Transverse colon (tissue), 4 donors: ENCODE measurements at regions not wholly inside any gene's neighbourhood (a gene's known extent, or its start where the extent isn't known, plus 50 kb on each side); places are given as distances from the start of the nearest gene placed in this dataset.
"Not testable (repeated sequence)": the region's sequence is repeated elsewhere in the genome, so short reads cannot be mapped to it uniquely, and the experiment has no call there.

ENCODE experiments used
- DNase-seq: peaks from one replicate; pipeline ENCODE4 v3.0.0-alpha.2; 2019
- H3K27ac ChIP-seq, 4 donors: fragments of 200-600 bp; sonication (generic); 2 replicates each; pipeline ENCODE4 v1.5.1; 2016 to 2018; ENCODE audit warnings: inconsistent platforms in 4 of 4
- H3K27me3 ChIP-seq: fragments of 200-600 bp; sonication (generic); 2 replicates; pipeline ENCODE4 v1.5.1; 2017; ENCODE audit warnings: inconsistent platforms
- H3K36me3 ChIP-seq, 4 donors: fragments of 200-600 bp; sonication (generic); 2 replicates each; pipeline ENCODE4 v1.5.1; 2017 to 2019; ENCODE audit warnings: inconsistent platforms in 4 of 4
- H3K4me1 ChIP-seq, 4 donors: fragments of 200-600 bp; sonication (generic); 2 replicates each; pipeline ENCODE4 v1.5.1; 2017 to 2020; ENCODE audit warnings: inconsistent platforms in 4 of 4
- H3K4me3 ChIP-seq, 4 donors: fragments of 200-600 bp; sonication (generic); 1 replicate in 1 of 4; 2 replicates in 3 of 4; pipeline versions ENCODE4 v1.5.1 to v1.6.1; 2017 to 2019; ENCODE audit warnings: inconsistent platforms in 4 of 4
- H3K9me3 ChIP-seq, 2 donors: fragments of 200-600 bp; sonication (generic); 2 replicates each; pipeline ENCODE4 v1.5.1; 2017 to 2019; ENCODE audit warnings: inconsistent platforms in 2 of 2
- CTCF ChIP-seq, 5 experiments: fragments of 200-600 bp in 3 of 5; fragments of 450-650 bp in 2 of 5; sonication (generic) in 3 of 5; IDR thresholded peaks; 1 replicate in 2 of 5; 2 replicates in 3 of 5; pipeline ENCODE4 v1.5.1; 2016 to 2017; ENCODE audit warnings: antibody characterized with exemption in 5 of 5, inconsistent platforms in 3 of 5, mild to moderate bottlenecking in 2 of 5, moderate library complexity in 1 of 5
- EP300 ChIP-seq: sonication (generic); formaldehyde crosslinking; IDR thresholded peaks from one replicate; pipeline ENCODE4 v1.6.1; 2017; ENCODE audit warnings: antibody characterized with exemption, low read depth
- POLR2A ChIP-seq: fragments of 450-650 bp; IDR thresholded peaks from one replicate; pipeline ENCODE4 v1.6.1; 2016; ENCODE audit warnings: antibody characterized with exemption, mild to moderate bottlenecking, moderate library complexity
- POLR2AphosphoS5 ChIP-seq, 3 donors: sonication (generic); formaldehyde crosslinking; IDR thresholded peaks; one replicate each; pipeline ENCODE4 v1.6.1; 2016; ENCODE audit warnings: antibody characterized with exemption in 3 of 3
- WGBS, 2 donors: methylation state at CpG; one replicate each; pipeline ENCODE4 v1.1.5; 2018; ENCODE audit warnings: low coverage in 1 of 2; 5-methylcytosine and 5-hydroxymethylcytosine counted together
- in situ Hi-C, 4 donors: fragments of 200-750 bp; cut with MboI; loops; one replicate each; pipeline versions ENCODE4 v1.15.0 to v1.15.1; 2017; ENCODE audit warnings: low sequenced_read_pairs in 3 of 4, low pct_ligation_motif_present in 1 of 4, low pct_unique_long_range_greater_than_20kb in 1 of 4
- intact Hi-C: fragments of 100-400 bp; cut with DNase I; formaldehyde crosslinking; loops from one replicate; pipeline ENCODE4 v1.15.1; 2023; ENCODE audit warnings: low total_unique reads

DNA sequence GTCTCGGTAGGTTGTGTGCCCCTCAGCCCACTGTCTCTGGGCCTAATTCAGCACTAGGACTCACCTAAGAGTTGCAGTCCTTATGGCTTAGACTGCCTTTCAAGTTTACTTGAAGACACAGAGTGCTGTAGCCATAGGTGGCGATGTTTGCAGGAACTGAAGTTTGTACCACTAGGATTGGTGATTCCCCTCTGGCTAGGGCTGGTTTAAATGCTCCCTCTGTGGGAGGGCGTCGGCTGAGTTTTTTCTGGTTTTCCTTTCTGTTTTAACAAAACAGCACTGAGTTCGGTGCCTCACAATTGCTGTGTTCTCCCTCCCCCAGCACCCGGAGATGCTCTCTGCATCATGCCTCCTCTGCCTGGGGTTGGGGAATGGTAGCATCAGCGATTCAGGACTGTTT, 480.9 kb downstream of the PCDH11X start:
- Histone ChIP-seq H3K4me3 (no peak overlapping the region), H3K4me1 (no peaks in the 10 kb centered on the region), H3K27ac (no peak overlapping the region), H3K27me3 (no peaks in the 10 kb centered on the region), H3K9me3 (no peaks in the 10 kb centered on the region), H3K36me3 (no peaks in the 10 kb centered on the region)
- WGBS, 2 donors: 82% methylated on average over 7 of the region's 7 CpGs; no CpG with 5 or more reads in 1 of the 2 donors
- TF ChIP-seq POLR2AphosphoS5 (IDR thresholded peaks at IDR 0.05) (no peak), EP300 (no peak), CTCF (IDR thresholded peaks at IDR 0.05) (no peak), POLR2A (no peak)
- intact Hi-C loops: no loop called here
- no peak for DNase-seq
- in situ Hi-C loops: no loop called here

- WGBS, 2 donors: 35 to 37% methylated on average over 6 to 7 of the region's 7 CpGs
- intact Hi-C loops (no loop called here), in situ Hi-C loops (no loop called here)
- TF ChIP-seq POLR2A (no peak), EP300 (no peak), CTCF (IDR thresholded peaks at IDR 0.05) (no peak), POLR2AphosphoS5 (IDR thresholded peaks at IDR 0.05) (no peak)
- no peaks in the 10 kb centered on the region for H3K36me3 ChIP-seq
- no peak overlapping the region for H3K27ac ChIP-seq
- no peaks in the 10 kb centered on the region for H3K4me1 ChIP-seq
- no peak for DNase-seq
- no peaks in the 10 kb centered on the region for H3K27me3 ChIP-seq
- H3K9me3 ChIP-seq: no peaks in the 10 kb centered on the region
- no peak overlapping the region for H3K4me3 ChIP-seq
Measured at GRCh38 chrX:92270936-92271855, 492.0 kb downstream of the PCDH11X start.

DNA sequence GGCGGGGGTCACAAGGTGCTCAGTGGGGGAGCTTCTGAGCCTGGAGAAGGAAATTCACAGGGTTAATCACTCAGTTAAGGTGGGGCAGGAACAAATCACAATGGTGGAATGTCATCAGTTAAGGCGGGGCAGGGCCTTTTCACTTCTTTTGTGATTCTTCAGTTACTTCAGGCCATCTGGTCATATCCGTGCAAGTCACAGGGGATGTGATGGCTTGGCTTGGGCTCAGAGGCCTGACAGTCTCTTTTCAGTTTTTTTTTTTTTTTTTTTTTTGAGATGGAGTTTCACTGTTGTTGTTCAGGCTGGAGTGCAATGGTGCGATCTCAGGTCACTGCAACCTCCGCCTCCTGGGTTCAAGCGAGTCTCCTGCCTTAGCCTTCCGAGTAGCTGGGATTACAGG, 499.4 kb downstream of the PCDH11X start:
- intact Hi-C loops, in situ Hi-C loops, H3K36me3 ChIP-seq, H3K9me3 ChIP-seq, H3K27me3 ChIP-seq, H3K4me3 ChIP-seq, H3K4me1 ChIP-seq, DNase-seq, H3K27ac ChIP-seq: not testable (repeated sequence)
- WGBS, 2 donors: 85% methylated on average over 7 of the region's 7 CpGs; no CpG with 5 or more reads in 1 of the 2 donors

GRCh38 chrX:92280347-92280746, 501.2 kb downstream of the PCDH11X start:
- H3K36me3 ChIP-seq, H3K27ac ChIP-seq, H3K9me3 ChIP-seq, H3K4me1 ChIP-seq, in situ Hi-C loops, H3K4me3 ChIP-seq, H3K27me3 ChIP-seq, DNase-seq, intact Hi-C loops: not testable (repeated sequence)
- WGBS, 2 donors: 95% methylated on average over 2 of the region's 2 CpGs; no CpG with 5 or more reads in 1 of the 2 donors

GRCh38 chrX:92283308-92283707, 504.1 kb downstream of the PCDH11X start:
- no peak overlapping the region for H3K27ac ChIP-seq
- TF ChIP-seq EP300 (no peak), POLR2AphosphoS5 (IDR thresholded peaks at IDR 0.05) (no peak), POLR2A (no peak), CTCF (IDR thresholded peaks at IDR 0.05) (no peak)
- 83 to 92% methylated on average over 2 to 3 of the region's 3 CpGs for WGBS, 2 donors
- in situ Hi-C loops (no loop called here), intact Hi-C loops (no loop called here)
- no peaks in the 10 kb centered on the region for H3K27me3 ChIP-seq
- H3K36me3 ChIP-seq: no peaks in the 10 kb centered on the region
- H3K9me3 ChIP-seq: no peaks in the 10 kb centered on the region
- H3K4me3 ChIP-seq: no peak overlapping the region
- no peak for DNase-seq
- no peaks in the 10 kb centered on the region for H3K4me1 ChIP-seq

- 60 to 77% methylated on average over 1 to 3 of the region's 3 CpGs for WGBS, 2 donors
Measured at GRCh38 chrX:92298067-92298466, 518.9 kb downstream of the PCDH11X start.

DNA sequence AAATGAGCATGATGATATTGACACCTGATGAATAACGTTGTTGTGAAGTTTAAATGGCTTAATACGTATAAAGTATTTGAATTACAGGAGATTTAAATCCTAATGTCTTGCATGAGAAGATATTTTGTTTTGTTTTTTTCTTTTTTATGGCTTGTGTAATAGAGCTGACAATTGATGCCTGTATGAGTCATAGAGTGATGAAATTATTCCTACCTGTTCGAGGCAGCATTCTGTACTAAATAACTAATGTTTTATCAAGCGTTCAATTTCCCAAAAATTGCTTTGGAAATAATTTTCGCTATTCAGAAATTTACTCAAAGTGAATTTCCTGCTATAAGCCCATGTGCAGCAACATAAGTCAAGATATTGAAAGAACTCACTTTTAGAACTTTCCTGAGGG, 554.0 kb downstream of the PCDH11X start:
- in situ Hi-C loops: not testable (repeated sequence)

More at GRCh38 chrX:92298067-92298466, 518.9 kb downstream of the PCDH11X start:
- intact Hi-C loops, H3K36me3 ChIP-seq, H3K4me1 ChIP-seq, H3K27me3 ChIP-seq, DNase-seq, H3K27ac ChIP-seq, in situ Hi-C loops, H3K9me3 ChIP-seq, H3K4me3 ChIP-seq: not testable (repeated sequence)

GRCh38 chrX:92351065-92351464, 571.9 kb downstream of the PCDH11X start:
- H3K9me3 ChIP-seq, in situ Hi-C loops, H3K4me3 ChIP-seq, H3K27me3 ChIP-seq, DNase-seq, H3K27ac ChIP-seq, H3K4me1 ChIP-seq, H3K36me3 ChIP-seq, intact Hi-C loops: not testable (repeated sequence)
- 72 to 74% methylated on average over 6 of the region's 6 CpGs for WGBS, 2 donors

More for the DNA sequence above, 554.0 kb downstream of the PCDH11X start:
- H3K27ac ChIP-seq, intact Hi-C loops, H3K9me3 ChIP-seq, DNase-seq, H3K27me3 ChIP-seq, H3K4me3 ChIP-seq, H3K36me3 ChIP-seq, H3K4me1 ChIP-seq: not testable (repeated sequence)
- 73 to 100% methylated on average over 2 to 5 of the region's 5 CpGs for WGBS, 2 donors
